ENCODE measurements at regions not wholly inside any gene's neighbourhood (a gene's known extent, or its start where the extent isn't known, plus 50 kb on each side); places are given as distances from the start of the nearest gene placed in this dataset.

- Histone ChIP-seq H3K9ac (ENCODE audit: insufficient read depth, low read depth, low read length) (no peak overlapping the region), H3K4me2 (ENCODE audit: low read depth, low read length) (no peak overlapping the region), H3K79me2 (ENCODE audit: insufficient read depth, low read length) (no peaks in the 10 kb centered on the region), H3K27ac (ENCODE audit: extremely low read length, insufficient read depth, low read length) (no peak overlapping the region), H3K9me3 (ENCODE audit: low read length) (no peaks in the 10 kb centered on the region), H3K27me3 (ENCODE audit: control insufficient read depth in 1 of 2, insufficient read depth in 2 of 2, low read length in 2 of 2) (no peaks in the 10 kb centered on the region; a peak in 1 of 5 replicates), H4K20me1 (ENCODE audit: insufficient read depth, low read length) (no peaks in the 10 kb centered on the region), H2AFZ (ENCODE audit: low read length) (no peak overlapping the region), H3K36me3 (replicated peaks in 1 of 2; ENCODE audit: control insufficient read depth in 1 of 2, insufficient read depth in 2 of 2, low read length in 2 of 2) (no peaks in the 10 kb centered on the region), H3K4me3 (replicated peaks in 1 of 3; ENCODE audit: insufficient read depth in 1 of 3, low read depth in 2 of 3, low read length in 3 of 3) (no peak overlapping the region), H3K4me1 (ENCODE audit: insufficient read depth, low read length) (no peaks in the 10 kb centered on the region)
- TF ChIP-seq PLRG1 (conservative IDR thresholded peaks at IDR 0.05): no peak
- no peak for TF ChIP-seq PHF8 (CRISPR knock-in tag; IDR thresholded peaks at IDR 0.05)
- no peak for TF ChIP-seq XBP1 (CRISPR knock-in tag; IDR thresholded peaks at IDR 0.05)
- no peak for TF ChIP-seq TRIM24 (CRISPR knock-in tag; IDR thresholded peaks at IDR 0.05)
- TF ChIP-seq MEIS1 (CRISPR knock-in tag; IDR thresholded peaks at IDR 0.05; ENCODE audit: borderline replicate concordance): no peak
- TF ChIP-seq HES4 (CRISPR knock-in tag; IDR thresholded peaks at IDR 0.05; ENCODE audit: borderline replicate concordance): no peak
- no peak for TF ChIP-seq MEF2D (CRISPR knock-in tag; IDR thresholded peaks at IDR 0.05)
- no peak for TF ChIP-seq THAP9 (CRISPR knock-in tag; IDR thresholded peaks at IDR 0.05; ENCODE audit: borderline replicate concordance)
- no peak for TF ChIP-seq SNAPC2 (CRISPR knock-in tag; IDR thresholded peaks at IDR 0.05)
- no peak for TF ChIP-seq HIVEP1 (CRISPR knock-in tag; IDR thresholded peaks at IDR 0.05)
- TF ChIP-seq ARID5B (CRISPR knock-in tag; IDR thresholded peaks at IDR 0.05): no peak
- DNase-seq (ENCODE audit: low spot score): no peak
- FAIRE-seq: no peak
- CTCF ChIA-PET (ENCODE audit: low intra/inter-chr PET ratio, low total read pairs): no interaction called here
- in situ Hi-C loops (cut with HindIII; ENCODE audit: extremely low pct_ligation_motif_present, low pct_unique_long_range_greater_than_20kb) (no loop called here), intact Hi-C loops (cut with micrococcal nuclease; ENCODE audit: unreplicated experiment) (no loop called here)
- BruUV-seq (replicated peaks): no TSS peak
- no CpG with 5 or more reads among the region's 1 CpG for WGBS (ENCODE audit: low lambda C conversion rate)
- no peak for ATAC-seq
- POLR2A ChIA-PET: no interaction called here
These were observed 730.2 kb upstream of the RBFOX1 start for GRCh38 chr16:6602405-6602804.

All from HepG2 (cell line).